DOHH2 (cell line): ENCODE measurements at regions not wholly inside any gene's neighbourhood (a gene's known extent, or its start where the extent isn't known, plus 50 kb on each side); places are given as distances from the start of the nearest gene placed in this dataset.
"Not testable (repeated sequence)": the region's sequence is repeated elsewhere in the genome, so short reads cannot be mapped to it uniquely, and the experiment has no call there.

Source experiments
- H3F3A ChIP-seq: fragments of 200-600 bp; sonication (generic), shearing (Covaris generic); 2 replicates; pipeline ENCODE4 v1.6.0; 2016; ENCODE audit warnings: antibody characterized with exemption, mild to moderate bottlenecking; ENCODE audit not compliant: control insufficient read depth, insufficient read depth
- H3K27ac ChIP-seq: fragments of 200-600 bp; sonication (generic); 2 replicates; pipeline ENCODE4 v1.5.1; 2014; ENCODE audit warnings: low read depth, mild to moderate bottlenecking, low read length, moderate library complexity
- H3K27me3 ChIP-seq: fragments of 200-600 bp; sonication (generic); 2 replicates; pipeline ENCODE4 v1.6.1; 2014; ENCODE audit warnings: mild to moderate bottlenecking, low read length, mixed read lengths; ENCODE audit not compliant: control insufficient read depth
- H3K36me3 ChIP-seq: fragments of 200-600 bp; sonication (generic); 2 replicates; pipeline ENCODE4 v1.6.1; 2014; ENCODE audit warnings: mild to moderate bottlenecking, low read length, moderate library complexity, mixed read lengths; ENCODE audit not compliant: control insufficient read depth
- H3K4me1 ChIP-seq: fragments of 200-600 bp; sonication (generic); 2 replicates; pipeline ENCODE4 v1.6.1; 2014; ENCODE audit warnings: mild to moderate bottlenecking, low read length, mixed read lengths; ENCODE audit not compliant: control insufficient read depth
- H3K4me2 ChIP-seq: fragments of 200-600 bp; sonication (generic); 2 replicates; pipeline ENCODE4 v1.6.0; 2014; ENCODE audit warnings: mild to moderate bottlenecking, low read length, moderate library complexity
- H3K4me3 ChIP-seq: fragments of 200-600 bp; sonication (generic); 2 replicates; pipeline ENCODE4 v1.5.1; 2014; ENCODE audit warnings: mild to moderate bottlenecking, low read length, mixed read lengths
- H3K79me2 ChIP-seq: fragments of 200-600 bp; sonication (generic); 2 replicates; pipeline ENCODE4 v1.6.1; 2014; ENCODE audit warnings: mild to moderate bottlenecking, low read length, mixed read lengths; ENCODE audit not compliant: control insufficient read depth
- H3K9me2 ChIP-seq: fragments of 200-600 bp; sonication (generic); replicated peaks from 2 replicates; pipeline ENCODE4 v1.6.1; 2014; ENCODE audit warnings: mild to moderate bottlenecking, low read length, mixed read lengths; ENCODE audit not compliant: control insufficient read depth
- H3K9me3 ChIP-seq: fragments of 200-600 bp; sonication (generic); 2 replicates; pipeline ENCODE4 v1.6.1; 2014; ENCODE audit warnings: antibody characterized with exemption, low read length, mixed read lengths; ENCODE audit not compliant: control insufficient read depth, insufficient read depth
- H4K20me1 ChIP-seq: fragments of 200-600 bp; sonication (generic); 2 replicates; pipeline ENCODE4 v1.6.0; 2014; ENCODE audit warnings: low read depth, mild to moderate bottlenecking, antibody characterized with exemption, low read length, moderate library complexity; ENCODE audit not compliant: control insufficient read depth, insufficient read depth
- EZH2phosphoT487 ChIP-seq: fragments of 200-600 bp; sonication (generic); IDR thresholded peaks from 2 replicates; pipeline ENCODE4 v1.6.1; 2017; ENCODE audit warnings: borderline replicate concordance, mild to moderate bottlenecking, antibody characterized with exemption, low read length, moderate library complexity, mixed read lengths
- TF ChIP-seq, protein P1 (sequence below): fragments of 200-600 bp; sonication (generic); IDR thresholded peaks from one replicate; pipeline ENCODE4 v1.5.1; 2014; ENCODE audit warnings: antibody characterized with exemption, mild to moderate bottlenecking, low read depth, low read length; ENCODE audit not compliant: poor library complexity, severe bottlenecking

DNA sequence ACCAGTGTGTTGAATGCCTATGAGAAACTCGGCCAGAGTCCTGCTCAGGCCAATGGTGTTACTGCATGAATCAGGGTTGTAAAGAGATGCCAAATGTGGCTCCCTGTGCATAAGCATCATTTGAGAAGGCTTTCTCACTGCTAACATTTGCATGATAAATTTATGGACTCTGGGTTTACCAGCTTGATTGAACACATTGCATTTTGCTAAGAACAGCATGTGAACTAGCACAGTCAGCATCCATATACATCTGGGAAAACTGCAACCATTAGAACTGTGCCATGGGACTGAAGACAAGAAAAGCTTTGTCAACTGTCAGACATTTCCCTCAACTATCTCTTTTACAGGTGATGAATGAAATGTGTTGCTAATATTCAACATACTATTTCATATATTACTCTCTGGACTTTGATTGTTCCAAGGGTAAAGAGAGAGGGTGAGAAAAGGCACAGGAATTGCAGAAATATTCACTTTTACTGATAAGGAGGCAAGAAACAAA is 1427.4 kb upstream of the ADGRL3 start:
- Histone ChIP-seq H3K9me2 (no peaks in the 10 kb centered on the region), H3K4me1 (no peaks in the 10 kb centered on the region), H3K27me3 (no peaks in the 10 kb centered on the region), H3K27ac (no peak overlapping the region), H3K79me2 (no peaks in the 10 kb centered on the region), H3K4me3 (no peak overlapping the region), H3F3A (no peaks in the 10 kb centered on the region), H4K20me1 (no peaks in the 10 kb centered on the region), H3K9me3 (no peaks in the 10 kb centered on the region), H3K36me3 (no peaks in the 10 kb centered on the region), H3K4me2 (no peak overlapping the region)
- TF ChIP-seq EZH2phosphoT487: no peak
- TF ChIP-seq, protein P1, sequence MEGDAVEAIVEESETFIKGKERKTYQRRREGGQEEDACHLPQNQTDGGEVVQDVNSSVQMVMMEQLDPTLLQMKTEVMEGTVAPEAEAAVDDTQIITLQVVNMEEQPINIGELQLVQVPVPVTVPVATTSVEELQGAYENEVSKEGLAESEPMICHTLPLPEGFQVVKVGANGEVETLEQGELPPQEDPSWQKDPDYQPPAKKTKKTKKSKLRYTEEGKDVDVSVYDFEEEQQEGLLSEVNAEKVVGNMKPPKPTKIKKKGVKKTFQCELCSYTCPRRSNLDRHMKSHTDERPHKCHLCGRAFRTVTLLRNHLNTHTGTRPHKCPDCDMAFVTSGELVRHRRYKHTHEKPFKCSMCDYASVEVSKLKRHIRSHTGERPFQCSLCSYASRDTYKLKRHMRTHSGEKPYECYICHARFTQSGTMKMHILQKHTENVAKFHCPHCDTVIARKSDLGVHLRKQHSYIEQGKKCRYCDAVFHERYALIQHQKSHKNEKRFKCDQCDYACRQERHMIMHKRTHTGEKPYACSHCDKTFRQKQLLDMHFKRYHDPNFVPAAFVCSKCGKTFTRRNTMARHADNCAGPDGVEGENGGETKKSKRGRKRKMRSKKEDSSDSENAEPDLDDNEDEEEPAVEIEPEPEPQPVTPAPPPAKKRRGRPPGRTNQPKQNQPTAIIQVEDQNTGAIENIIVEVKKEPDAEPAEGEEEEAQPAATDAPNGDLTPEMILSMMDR: no peak

DNA sequence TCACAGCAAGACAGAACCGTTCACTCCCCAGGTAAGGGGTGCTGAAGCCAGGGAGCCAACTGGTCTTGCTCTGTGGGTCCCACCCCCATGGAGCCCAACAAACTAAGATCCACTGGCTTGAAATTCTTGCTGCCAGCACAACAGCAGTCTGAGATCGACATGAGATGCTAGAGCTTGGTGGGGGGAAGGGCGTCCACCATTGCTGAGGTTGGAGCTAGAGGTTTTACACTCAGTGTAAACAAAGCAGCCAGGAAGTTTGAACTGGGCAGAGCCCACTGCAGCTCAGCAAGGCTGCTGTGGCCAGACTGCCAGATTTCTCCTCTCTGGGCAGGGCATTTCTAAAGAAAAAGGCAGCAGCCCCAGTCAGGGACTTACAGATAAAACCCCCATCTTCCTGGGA is 1419.9 kb upstream of the ADGRL3 start:
- H3K4me1 ChIP-seq, H3K4me2 ChIP-seq, H3K27ac ChIP-seq, H4K20me1 ChIP-seq, H3K79me2 ChIP-seq, H3F3A ChIP-seq, H3K27me3 ChIP-seq, H3K36me3 ChIP-seq, H3K9me2 ChIP-seq, H3K9me3 ChIP-seq, H3K4me3 ChIP-seq: not testable (repeated sequence)

DNA sequence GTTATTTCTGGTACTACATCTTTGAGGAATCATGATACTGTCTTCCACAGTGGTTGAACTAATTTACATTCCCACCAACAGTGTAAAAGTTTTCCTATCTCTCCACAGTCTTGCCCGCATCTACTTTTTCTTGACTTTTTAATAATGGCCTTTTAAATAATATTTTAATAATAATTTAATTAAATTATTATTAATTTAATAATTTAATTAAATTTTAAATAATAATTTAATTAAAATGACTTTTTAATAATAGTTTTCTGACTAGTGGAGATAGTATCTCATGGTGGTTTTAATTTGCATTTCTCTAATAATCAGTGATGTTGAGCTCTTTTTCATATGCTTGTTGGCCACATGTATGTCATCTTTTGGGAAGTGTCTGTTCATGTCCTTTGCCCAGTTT is 1395.0 kb upstream of the ADGRL3 start:
- H3K4me1 ChIP-seq: no peaks in the 10 kb centered on the region
- no peaks in the 10 kb centered on the region for H3K9me2 ChIP-seq
- no peak for TF ChIP-seq EZH2phosphoT487
- TF ChIP-seq, protein P1: no peak

DNA sequence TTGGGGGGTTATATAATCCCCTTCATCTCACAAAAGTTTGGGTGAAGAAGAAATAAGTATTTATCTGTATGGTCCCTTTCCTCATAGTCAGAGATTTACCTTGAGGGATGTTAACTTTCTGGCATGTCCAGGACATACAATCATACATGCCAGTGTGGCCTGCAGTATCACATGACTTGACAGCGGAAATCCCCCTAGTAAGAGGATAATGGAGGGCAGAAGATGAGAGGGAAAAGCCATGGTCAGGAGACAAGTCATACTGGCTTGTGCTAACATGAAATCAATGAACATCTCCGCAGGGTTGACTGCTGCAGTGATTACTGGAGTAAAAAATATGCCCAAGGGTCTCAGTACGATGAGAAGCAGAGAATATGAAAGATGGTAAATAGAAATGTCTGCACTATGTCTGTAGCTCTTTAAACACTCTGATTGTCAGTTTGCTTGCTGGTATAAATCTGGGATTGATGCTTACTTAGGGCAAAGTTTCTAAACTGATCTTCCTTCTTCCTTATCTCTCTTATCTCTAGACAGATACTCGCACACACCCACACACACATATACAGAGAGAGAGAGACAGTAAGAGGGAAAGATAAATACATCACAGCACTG is 1385.6 kb upstream of the ADGRL3 start:
- no peaks in the 10 kb centered on the region for H3K79me2 ChIP-seq
- TF ChIP-seq, protein P1: no peak
- TF ChIP-seq EZH2phosphoT487: no peak

More for the DNA sequence above, 1395.0 kb upstream of the ADGRL3 start:
- Histone ChIP-seq H3K27ac (no peak overlapping the region), H4K20me1 (no peaks in the 10 kb centered on the region), H3K9me3 (no peaks in the 10 kb centered on the region), H3K4me3 (no peak overlapping the region), H3F3A (no peaks in the 10 kb centered on the region), H3K4me2 (no peak overlapping the region), H3K79me2 (no peaks in the 10 kb centered on the region), H3K27me3 (no peaks in the 10 kb centered on the region), H3K36me3 (no peaks in the 10 kb centered on the region)

More for the DNA sequence above, 1385.6 kb upstream of the ADGRL3 start:
- no peak overlapping the region for H3K4me3 ChIP-seq
- H3K4me1 ChIP-seq: no peaks in the 10 kb centered on the region
- H3K27me3 ChIP-seq: no peaks in the 10 kb centered on the region
- H3K9me2 ChIP-seq: no peaks in the 10 kb centered on the region
- no peaks in the 10 kb centered on the region for H3K36me3 ChIP-seq
- no peaks in the 10 kb centered on the region for H3K9me3 ChIP-seq
- no peak overlapping the region for H3K4me2 ChIP-seq
- H3K27ac ChIP-seq: no peak overlapping the region
- no peaks in the 10 kb centered on the region for H3F3A ChIP-seq
- H4K20me1 ChIP-seq: no peaks in the 10 kb centered on the region
